ENCODE measurements at regions not wholly inside any gene's neighbourhood (a gene's known extent, or its start where the extent isn't known, plus 50 kb on each side); places are given as distances from the start of the nearest gene placed in this dataset.
A peak's percentile ranks its signal among the peaks of the same experiment; 100 is the strongest.

- no peaks in the 10 kb centered on the region for H3K27me3 ChIP-seq
- intact Hi-C loops (cut with DNase I; ENCODE audit: low total_unique reads) = no loop called here
Observed at GRCh38 chr6:33967966-33968724, 164.3 kb upstream of the MLN start.

GRCh38 chr6:33967265-33967767 is 163.5 kb upstream of the MLN start:
- no peaks in the 10 kb centered on the region for H3K36me3 ChIP-seq
- peaks cover 0 to 8% of the 10 kb centered on the region in 2 donors for H3K9me3 ChIP-seq
- TF ChIP-seq CTCF (IDR thresholded peaks at IDR 0.05) (no peak), POLR2AphosphoS5 (IDR thresholded peaks at IDR 0.05) (no peak), POLR2A (IDR thresholded peaks at IDR 0.05) (no peak)
- H3K4me3 ChIP-seq = no peak overlapping the region
- peak in 1 of 2 donors; percentile 10 for DNase-seq (ENCODE audit: low spot score in 2 of 2)
- H3K27me3 ChIP-seq = no peaks in the 10 kb centered on the region
- H3K4me1 ChIP-seq = no peaks in the 10 kb centered on the region
- no peak overlapping the region for H3K27ac ChIP-seq
- intact Hi-C loops (cut with DNase I; ENCODE audit: low total_unique reads) = no loop called here

More at GRCh38 chr6:33967966-33968724, 164.3 kb upstream of the MLN start:
- DNase-seq (ENCODE audit: low spot score in 2 of 2) = no peak
- Histone ChIP-seq H3K27ac (no peak overlapping the region), H3K4me3 (no peak overlapping the region), H3K4me1 (no peaks in the 10 kb centered on the region), H3K36me3 (no peaks in the 10 kb centered on the region), H3K9me3 (peaks cover 0 to 14% of the 10 kb centered on the region in 2 donors)
- no peak for TF ChIP-seq POLR2A (IDR thresholded peaks at IDR 0.05)

- no peak overlapping the region for H3K4me3 ChIP-seq
- DNase-seq (ENCODE audit: low spot score in 2 of 2) = peak in 1 of 2 donors; percentile 35
- TF ChIP-seq CTCF (IDR thresholded peaks at IDR 0.05) = no peak
- no peak for TF ChIP-seq POLR2A (IDR thresholded peaks at IDR 0.05)
- TF ChIP-seq POLR2AphosphoS5 (IDR thresholded peaks at IDR 0.05) = no peak
- H3K27ac ChIP-seq = no peak overlapping the region
- H3K4me1 ChIP-seq = no peaks in the 10 kb centered on the region
- H3K36me3 ChIP-seq = no peaks in the 10 kb centered on the region
- no peaks in the 10 kb centered on the region for H3K27me3 ChIP-seq
- intact Hi-C loops (cut with DNase I; ENCODE audit: low total_unique reads) = no loop called here
- peaks cover 0 to under 1% of the 10 kb centered on the region in 2 donors for H3K9me3 ChIP-seq
Observed at GRCh38 chr6:33966536-33966935, 162.7 kb upstream of the MLN start.

- TF ChIP-seq POLR2AphosphoS5 (IDR thresholded peaks at IDR 0.05) (no peak), POLR2A (IDR thresholded peaks at IDR 0.05) (no peak), CTCF (IDR thresholded peaks at IDR 0.05) (no peak)
- Histone ChIP-seq H3K4me1 (no peaks in the 10 kb centered on the region), H3K9me3 (no peaks in the 10 kb centered on the region), H3K4me3 (no peak overlapping the region), H3K27me3 (no peaks in the 10 kb centered on the region), H3K36me3 (no peaks in the 10 kb centered on the region), H3K27ac (no peak overlapping the region)
- DNase-seq (ENCODE audit: low spot score in 2 of 2) = peak in 1 of 2 donors; percentile 3
- intact Hi-C loops (cut with DNase I; ENCODE audit: low total_unique reads) = no loop called here
Observed at GRCh38 chr6:33965766-33966165, 162.0 kb upstream of the MLN start.

- no peak for TF ChIP-seq POLR2AphosphoS5 (IDR thresholded peaks at IDR 0.05)
- H3K9me3 ChIP-seq = no peaks in the 10 kb centered on the region
- DNase-seq (ENCODE audit: low spot score in 2 of 2) = no peak
- H3K4me3 ChIP-seq = no peak overlapping the region
- no peaks in the 10 kb centered on the region for H3K36me3 ChIP-seq
- no peak overlapping the region for H3K27ac ChIP-seq
- no peaks in the 10 kb centered on the region for H3K27me3 ChIP-seq
- intact Hi-C loops (cut with DNase I; ENCODE audit: low total_unique reads) = no loop called here
- no peaks in the 10 kb centered on the region for H3K4me1 ChIP-seq
Observed at GRCh38 chr6:33964387-33964786, 160.6 kb upstream of the MLN start.

- TF ChIP-seq POLR2AphosphoS5 (IDR thresholded peaks at IDR 0.05) = no peak
- no peak for TF ChIP-seq POLR2A (IDR thresholded peaks at IDR 0.05)
- H3K27ac ChIP-seq = no peak overlapping the region
- DNase-seq (ENCODE audit: low spot score in 2 of 2) = peak in 1 of 2 donors; percentile 15
- intact Hi-C loops (cut with DNase I; ENCODE audit: low total_unique reads) = no loop called here
- no peaks in the 10 kb centered on the region for H3K36me3 ChIP-seq
- H3K4me3 ChIP-seq = no peak overlapping the region
- H3K4me1 ChIP-seq = no peaks in the 10 kb centered on the region
- H3K27me3 ChIP-seq = no peaks in the 10 kb centered on the region
- no peaks in the 10 kb centered on the region for H3K9me3 ChIP-seq
Observed at GRCh38 chr6:33963136-33963750, 159.4 kb upstream of the MLN start.

Data from breast epithelium (tissue), 4 donors.